ENCODE measurements at regions not wholly inside any gene's neighbourhood (a gene's known extent, or its start where the extent isn't known, plus 50 kb on each side); places are given as distances from the start of the nearest gene placed in this dataset.
"Not testable (repeated sequence)": the region's sequence is repeated elsewhere in the genome, so short reads cannot be mapped to it uniquely, and the experiment has no call there.

DNA sequence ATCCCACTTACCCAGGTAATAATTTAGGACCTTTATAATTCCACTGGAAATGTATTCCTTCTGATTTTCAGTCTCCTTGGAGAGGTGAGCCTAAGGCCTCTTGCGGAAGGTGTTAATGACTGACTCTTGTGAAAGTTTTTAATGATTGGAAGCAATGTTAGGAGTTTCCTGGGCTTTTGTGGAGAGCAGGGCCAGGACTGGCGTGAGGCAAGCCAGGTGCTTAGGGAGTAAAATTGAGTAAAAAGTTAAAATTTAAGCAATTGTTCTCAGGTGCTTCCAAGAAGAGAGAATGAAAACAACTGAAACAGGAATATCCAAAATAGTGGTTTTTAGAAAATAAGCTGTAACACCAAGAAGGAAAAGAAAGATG lies 130.6 kb upstream of the TGFBR2 start:
- no peak for DNase-seq

DNA sequence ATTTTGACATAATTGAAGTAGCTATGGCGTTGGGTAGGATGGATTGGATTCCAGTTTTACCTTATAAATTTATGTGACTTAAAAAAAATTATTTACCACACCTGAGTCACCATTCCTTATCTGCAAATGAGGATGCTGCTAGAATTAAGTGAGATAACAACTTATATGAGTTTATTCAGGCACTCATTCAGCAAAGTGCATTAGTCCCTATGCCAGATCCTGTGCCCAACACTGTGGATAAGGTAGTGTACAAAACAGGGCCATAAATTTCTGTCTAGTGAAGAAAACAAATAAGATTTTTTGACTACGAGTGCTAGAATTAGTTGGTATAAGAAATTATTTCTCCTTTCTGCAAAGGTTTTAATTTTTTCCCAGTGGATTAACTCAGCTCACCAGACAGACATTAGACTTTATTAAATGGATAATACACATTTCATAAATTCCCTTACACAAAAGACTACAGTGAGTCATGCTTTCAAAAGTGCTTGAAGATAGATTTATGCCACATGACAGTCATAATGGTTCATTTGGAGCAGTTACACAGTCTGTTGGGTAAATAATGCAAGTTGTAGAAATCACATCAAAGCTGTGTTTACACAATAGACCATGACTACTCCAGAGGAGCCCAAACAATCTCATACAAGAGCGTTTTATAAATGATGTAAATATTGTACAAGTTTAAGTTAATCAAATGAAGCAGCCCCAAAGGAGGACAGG lies 129.9 kb upstream of the TGFBR2 start:
- no peak for DNase-seq

DNA sequence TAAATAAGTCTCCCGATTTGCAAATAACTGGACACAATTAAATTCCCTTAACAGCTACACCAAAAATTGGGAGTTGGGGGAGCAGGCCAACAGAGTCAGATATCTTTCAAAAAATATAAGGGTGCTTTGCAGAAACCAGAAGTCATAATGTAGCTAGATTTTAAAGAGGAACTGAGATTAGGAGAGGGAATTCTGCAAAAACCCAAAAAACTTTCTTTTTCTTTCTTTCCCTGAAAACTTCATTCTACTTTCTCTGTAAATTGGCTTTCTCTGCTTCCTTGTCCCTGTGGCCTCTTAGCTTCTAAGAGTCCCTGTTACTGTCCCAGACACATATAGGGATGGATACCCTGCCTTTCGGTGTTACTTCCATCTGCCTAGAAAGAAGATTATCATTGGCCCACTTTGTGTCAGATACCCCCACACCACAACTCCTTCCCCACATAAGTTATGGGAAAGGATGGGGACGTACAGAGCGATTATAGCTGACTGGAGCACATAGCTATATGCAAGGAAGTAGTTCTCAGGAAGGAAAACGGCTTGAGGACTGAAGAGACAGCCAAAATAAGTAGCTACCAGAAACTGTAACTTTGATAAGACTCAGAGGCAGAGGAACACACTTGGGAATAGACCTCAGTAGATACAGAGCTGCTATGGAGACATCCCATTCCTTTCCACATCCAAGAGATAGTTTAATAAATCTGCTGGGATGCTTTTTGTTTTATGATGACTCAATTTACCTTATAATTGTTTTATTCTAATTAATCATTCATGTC lies 129.1 kb upstream of the TGFBR2 start:
- DNase-seq: no peak

GRCh38 chr3:30479737-30480136 lies 126.7 kb upstream of the TGFBR2 start:
- not testable (repeated sequence) for DNase-seq

- DNase-seq: not testable (repeated sequence)
These were observed 126.2 kb upstream of the TGFBR2 start for GRCh38 chr3:30480156-30480555.

DNA sequence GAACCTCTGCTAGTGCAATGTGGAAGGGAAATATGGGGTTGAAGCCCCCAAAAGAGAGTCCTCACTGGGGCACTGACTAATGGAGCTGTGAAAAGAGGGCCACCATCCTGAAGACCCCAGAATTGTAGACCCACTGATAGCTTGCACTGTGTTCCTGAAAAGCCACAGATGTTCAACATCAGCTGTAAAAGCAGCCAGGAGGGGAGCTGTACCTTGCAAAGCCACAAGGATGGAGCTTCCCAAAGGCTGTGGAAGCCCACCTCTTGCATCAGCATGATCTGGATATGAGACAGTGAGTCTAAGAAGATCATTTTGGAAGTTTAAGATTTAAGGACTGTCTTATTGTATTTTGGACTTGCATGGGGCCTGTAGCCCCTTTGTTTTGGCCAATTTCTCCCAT lies 125.8 kb upstream of the TGFBR2 start:
- no peak for DNase-seq

- no peak for DNase-seq
These were observed 125.2 kb upstream of the TGFBR2 start for GRCh38 chr3:30481241-30481640.

- not testable (repeated sequence) for DNase-seq
These were observed 122.2 kb upstream of the TGFBR2 start for GRCh38 chr3:30484229-30484628.

DNA sequence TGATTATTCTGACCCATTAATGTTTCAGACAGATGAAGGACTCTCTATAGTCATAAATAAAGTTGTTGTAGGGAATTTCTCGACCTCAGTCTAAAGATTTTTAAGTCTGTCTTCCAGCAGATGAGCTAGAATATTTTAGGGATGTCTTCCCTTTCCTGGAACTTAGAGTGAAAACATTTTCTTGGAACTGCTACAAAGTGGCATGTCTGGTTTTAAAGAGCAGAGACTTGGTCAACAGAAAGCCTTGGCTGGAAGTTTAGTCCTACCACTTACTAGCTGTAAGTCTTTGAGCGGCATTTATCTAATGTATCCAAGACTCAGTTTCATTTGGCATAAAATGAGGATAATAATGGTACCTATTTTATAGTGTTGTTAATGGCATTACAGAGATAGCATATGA lies 120.0 kb upstream of the TGFBR2 start:
- DNase-seq: no peak

DNA sequence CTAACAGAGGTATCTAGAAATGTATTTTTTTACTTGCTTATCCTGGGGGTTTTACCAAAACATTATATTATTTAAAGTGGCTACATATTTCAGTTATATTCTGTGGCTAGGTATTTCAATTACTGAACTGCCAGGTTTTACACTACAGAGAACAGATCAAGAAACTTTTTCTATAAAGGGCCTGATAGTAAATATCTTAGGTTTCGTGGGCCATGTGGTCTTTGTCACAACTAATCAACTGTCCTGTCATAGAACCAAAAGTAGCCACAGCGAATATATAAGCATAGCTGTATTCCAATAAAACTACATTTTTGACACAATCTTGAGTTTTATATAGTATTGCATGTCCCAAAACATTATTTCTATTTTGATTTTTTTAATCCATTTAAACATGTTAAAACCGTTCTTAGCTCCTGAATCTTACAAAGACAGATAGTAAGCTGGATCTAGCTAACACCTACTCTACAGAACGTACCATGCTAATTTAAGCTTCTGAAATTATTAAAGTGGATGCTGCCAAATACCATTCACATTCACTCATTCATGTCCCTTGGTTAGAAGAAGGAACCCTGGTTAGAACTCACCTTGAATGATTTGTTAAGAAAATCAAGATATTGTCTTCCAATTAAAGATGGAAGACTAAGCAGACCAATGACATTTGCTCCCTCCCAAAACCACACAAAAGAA lies 118.2 kb upstream of the TGFBR2 start:
- no peak for DNase-seq

DNA sequence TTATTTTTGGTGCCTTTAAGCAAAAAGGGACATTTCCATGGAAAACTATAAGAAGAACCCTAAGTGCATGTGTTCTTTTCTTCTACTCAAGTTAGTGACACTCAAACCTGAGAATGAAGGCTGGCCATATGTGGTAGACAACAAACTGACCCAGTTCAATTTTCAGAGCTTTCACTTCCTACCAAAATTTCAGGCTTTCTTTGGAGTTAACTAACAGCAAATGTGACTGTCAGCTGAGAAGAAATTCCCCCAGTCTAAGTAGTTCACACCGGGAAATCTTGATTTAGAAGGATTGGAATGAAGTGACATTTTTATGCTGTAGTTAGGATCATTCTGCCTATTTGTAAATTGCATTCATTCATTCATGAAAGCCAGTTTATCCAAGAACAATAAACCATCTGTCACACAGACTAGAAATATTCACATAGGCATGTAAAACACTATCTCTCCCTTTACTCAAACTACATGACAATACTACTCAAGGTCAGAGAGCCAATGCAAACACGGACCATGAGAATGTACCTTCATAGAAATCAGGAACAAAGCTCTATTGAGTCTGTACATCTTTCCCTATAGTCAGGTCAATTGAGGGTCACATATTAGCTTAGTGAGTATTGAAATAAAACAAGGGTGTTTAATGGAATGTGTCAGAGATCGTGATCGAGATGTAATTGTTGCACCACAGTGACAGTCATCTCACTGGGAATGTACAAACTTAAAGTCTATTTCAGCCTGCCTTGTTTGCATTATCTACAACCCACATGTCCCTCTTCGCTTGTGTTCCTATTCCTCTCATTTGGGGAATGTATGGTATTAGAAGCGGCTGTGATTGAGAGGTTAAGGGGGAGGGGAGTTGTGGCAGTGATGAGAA lies 113.8 kb upstream of the TGFBR2 start:
- DNase-seq: no peak

DNA sequence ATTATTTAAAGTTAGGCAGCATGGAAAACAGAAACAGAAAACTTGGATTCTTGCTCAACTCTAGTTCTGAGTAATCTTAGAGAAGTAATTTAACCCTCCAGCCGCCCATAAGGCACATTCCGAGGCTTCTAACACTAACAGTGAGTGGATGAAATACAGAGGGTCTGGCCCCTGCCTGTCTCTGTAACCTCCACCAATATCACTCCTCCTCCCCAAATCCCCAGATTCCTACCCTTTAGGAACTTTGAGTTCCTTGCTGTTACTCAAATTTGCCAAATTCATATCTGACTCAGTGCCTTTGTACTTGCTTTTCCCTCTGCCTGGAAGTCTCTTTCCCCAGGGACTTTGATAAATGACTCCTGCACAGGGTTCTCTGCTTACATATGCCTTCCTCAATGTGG lies 112.5 kb upstream of the TGFBR2 start:
- DNase-seq: no peak

DNA sequence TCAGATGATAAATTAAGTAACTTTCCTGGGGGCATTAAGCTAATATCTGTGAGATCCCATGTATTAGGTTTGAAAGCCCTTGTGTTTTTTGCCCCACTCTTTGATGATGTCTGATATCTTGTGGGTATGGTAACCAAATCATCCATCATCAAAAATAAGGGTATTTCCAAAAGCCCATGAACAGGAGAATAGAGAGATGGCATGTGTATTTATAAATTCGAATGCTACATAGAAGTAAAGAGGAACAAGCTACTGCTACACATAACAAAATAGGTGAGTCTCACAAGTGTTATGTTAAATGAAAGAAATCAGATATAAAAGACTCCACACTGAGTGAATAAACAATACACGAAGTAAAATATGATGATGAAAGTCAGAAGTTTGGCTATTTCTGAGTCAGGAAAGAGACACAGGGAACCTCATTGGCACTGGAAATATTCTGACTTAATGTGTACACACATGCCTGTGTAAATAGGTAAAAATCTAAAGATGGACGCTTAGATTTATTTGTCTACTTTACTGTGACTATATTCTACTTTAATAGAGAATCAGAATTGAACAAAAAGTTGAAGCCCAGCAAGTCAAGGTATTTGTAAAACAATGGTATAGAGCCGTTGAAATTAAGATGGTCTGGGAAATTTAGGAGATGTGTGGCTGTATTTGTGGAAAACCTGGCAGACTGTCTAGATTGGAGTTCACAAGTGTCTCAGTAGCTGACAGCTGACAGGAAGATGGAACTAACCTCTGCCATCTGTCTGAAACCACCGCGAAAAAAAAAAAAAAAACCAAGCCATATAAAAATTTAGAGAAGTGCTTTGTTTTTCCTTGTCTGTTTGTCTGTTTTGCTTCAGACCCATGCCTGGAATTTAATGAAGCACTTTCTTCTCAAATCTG lies 111.0 kb upstream of the TGFBR2 start:
- DNase-seq: no peak

GRCh38 chr3:30496066-30496966 lies 110.1 kb upstream of the TGFBR2 start:
- DNase-seq: no peak

DNA sequence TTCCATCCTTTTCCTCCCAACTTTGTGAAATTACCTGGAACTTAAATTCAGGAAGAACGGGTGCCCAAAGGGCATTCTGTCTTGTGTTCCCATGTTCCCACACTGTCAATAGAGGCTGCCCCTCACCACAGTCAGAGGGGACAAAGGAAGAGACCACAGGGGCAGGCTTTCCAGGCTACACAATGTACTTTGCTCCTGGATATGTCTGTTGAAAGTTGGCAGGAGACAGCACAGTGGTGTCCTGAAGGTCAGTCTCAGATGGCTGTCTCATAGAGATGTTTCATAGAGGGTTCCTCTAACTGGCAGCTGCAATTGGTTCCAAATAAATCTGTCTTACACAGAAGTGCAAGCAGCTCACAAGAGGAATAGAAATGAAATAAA lies 107.8 kb upstream of the TGFBR2 start:
- DNase-seq: no peak

- no peak for DNase-seq
These were observed 105.6 kb upstream of the TGFBR2 start for GRCh38 chr3:30500666-30501399.

DNA sequence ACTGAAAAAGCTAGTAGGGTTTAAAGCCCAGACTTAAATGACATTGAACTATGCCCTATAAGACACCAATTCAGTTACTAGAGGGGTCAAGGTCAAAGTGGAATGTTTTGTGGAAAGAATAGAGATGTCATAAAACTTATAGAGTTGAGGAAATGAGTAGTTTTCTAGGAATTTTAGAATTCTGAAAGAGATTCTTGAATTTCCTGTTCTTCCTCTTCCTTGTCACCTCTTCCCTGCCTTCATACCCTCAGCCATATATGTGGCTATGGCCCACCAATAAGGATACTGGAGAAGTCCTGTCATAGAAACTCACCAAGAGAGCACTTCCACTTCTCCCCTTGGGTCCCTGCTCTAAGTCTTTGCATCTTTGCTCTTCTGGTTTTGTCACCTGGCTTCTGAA lies 104.9 kb upstream of the TGFBR2 start:
- no peak for DNase-seq

DNA sequence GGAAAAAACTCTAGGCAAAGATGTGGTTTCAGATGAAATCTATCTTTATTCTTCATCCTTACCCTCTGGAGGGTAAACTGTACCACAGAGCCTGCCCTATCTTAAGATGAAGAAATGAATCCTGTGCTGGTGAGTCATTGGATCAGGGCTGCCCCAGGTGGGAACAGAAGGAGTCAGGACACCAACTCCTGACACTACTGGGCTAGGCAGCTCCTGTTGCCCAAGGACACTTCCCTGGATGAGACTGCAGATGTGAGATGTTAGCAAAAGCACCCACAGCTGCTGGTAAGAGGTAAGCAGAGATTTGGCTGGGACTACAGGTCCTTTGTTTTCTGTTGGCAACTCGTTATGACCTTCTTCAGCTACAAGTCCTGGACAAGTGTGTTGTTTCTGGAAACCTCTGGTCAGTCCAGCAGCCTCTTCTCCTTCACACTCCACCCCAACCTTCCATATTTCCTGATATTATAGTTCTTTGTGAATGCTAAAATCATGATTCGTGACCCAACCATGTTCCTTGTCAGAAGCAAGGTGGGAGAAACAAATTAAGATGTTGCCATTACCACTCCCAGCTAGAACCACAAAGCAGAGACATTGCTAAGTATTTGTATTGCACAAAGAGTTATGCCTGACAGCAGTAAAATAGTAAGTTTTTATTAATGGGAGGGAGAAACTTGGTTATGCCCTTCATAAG lies 104.2 kb upstream of the TGFBR2 start:
- DNase-seq: no peak

- no peak for DNase-seq
These were observed 103.7 kb upstream of the TGFBR2 start for GRCh38 chr3:30502742-30503073.

DNA sequence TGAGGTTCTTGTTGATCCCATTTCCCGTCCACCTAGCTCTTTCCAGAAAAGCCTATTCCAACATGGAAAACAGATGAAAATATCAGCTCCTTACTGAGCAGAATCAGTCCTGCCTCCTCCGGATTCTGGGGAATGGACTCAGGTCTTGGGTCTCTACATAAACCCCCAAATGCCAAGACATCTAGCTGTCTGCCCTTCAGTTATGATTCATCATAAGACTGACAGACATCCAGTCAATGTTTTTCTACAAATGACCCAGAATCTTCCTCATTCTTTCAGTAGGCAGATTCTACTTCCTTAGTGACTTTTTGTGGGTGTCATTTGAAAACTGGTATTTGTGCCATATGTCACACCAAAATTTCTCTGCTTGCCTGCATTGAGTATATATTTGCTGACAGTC lies 103.0 kb upstream of the TGFBR2 start:
- no peak for DNase-seq
